OCI-M1 (cell line): ENCODE measurements at regions not wholly inside any gene's neighbourhood (a gene's known extent, or its start where the extent isn't known, plus 50 kb on each side); places are given as distances from the start of the nearest gene placed in this dataset.
A peak's percentile ranks its signal among the peaks of the same experiment; 100 is the strongest.
"Not testable (repeated sequence)": the region's sequence is repeated elsewhere in the genome, so short reads cannot be mapped to it uniquely, and the experiment has no call there.

Experiments
- DNase-seq: peaks from one replicate; lab custom pipeline; 2025; lab: John Stamatoyannopoulos, UW

- not testable (repeated sequence) for DNase-seq
These were observed 294.7 kb upstream of the TEKT4 start for GRCh38 chr2:94576486-94576885.

- not testable (repeated sequence) for DNase-seq
These were observed 294.1 kb upstream of the TEKT4 start for GRCh38 chr2:94577160-94577559.

- not testable (repeated sequence) for DNase-seq
These were observed 292.0 kb upstream of the TEKT4 start for GRCh38 chr2:94579221-94579620.

GRCh38 chr2:94583081-94583723, 288.0 kb upstream of the TEKT4 start:
- DNase-seq: not testable (repeated sequence)

- peak; percentile 4 for DNase-seq
These were observed 286.7 kb upstream of the TEKT4 start for GRCh38 chr2:94584569-94584968.

GRCh38 chr2:94586032-94586982, 284.9 kb upstream of the TEKT4 start:
- peak; percentile 36 for DNase-seq

- not testable (repeated sequence) for DNase-seq
These were observed 284.2 kb upstream of the TEKT4 start for GRCh38 chr2:94587042-94587441.

GRCh38 chr2:94594019-94594836, 277.0 kb upstream of the TEKT4 start:
- DNase-seq: not testable (repeated sequence)

GRCh38 chr2:94595956-94596355, 275.3 kb upstream of the TEKT4 start:
- DNase-seq: not testable (repeated sequence)

GRCh38 chr2:94598075-94598713, 273.0 kb upstream of the TEKT4 start:
- not testable (repeated sequence) for DNase-seq

- not testable (repeated sequence) for DNase-seq
These were observed 270.3 kb upstream of the TEKT4 start for GRCh38 chr2:94600929-94601328.

- DNase-seq: no peak
These were observed 268.8 kb upstream of the TEKT4 start for GRCh38 chr2:94602466-94602865.

GRCh38 chr2:94622113-94622618, 249.1 kb upstream of the TEKT4 start:
- DNase-seq: no peak

- not testable (repeated sequence) for DNase-seq
These were observed 242.3 kb upstream of the TEKT4 start for GRCh38 chr2:94628953-94629352.

GRCh38 chr2:94641397-94641796, 229.8 kb upstream of the TEKT4 start:
- not testable (repeated sequence) for DNase-seq

GRCh38 chr2:94652131-94652530, 219.1 kb upstream of the TEKT4 start:
- DNase-seq: not testable (repeated sequence)

- DNase-seq: not testable (repeated sequence)
These were observed 201.4 kb upstream of the TEKT4 start for GRCh38 chr2:94669858-94670257.

GRCh38 chr2:94694236-94694635, 177.0 kb upstream of the TEKT4 start:
- DNase-seq: not testable (repeated sequence)

- DNase-seq: peak; percentile 2
These were observed 162.2 kb upstream of the TEKT4 start for GRCh38 chr2:94708982-94709381.

GRCh38 chr2:94725543-94725942, 145.7 kb upstream of the TEKT4 start:
- DNase-seq: no peak

- not testable (repeated sequence) for DNase-seq
These were observed 135.7 kb upstream of the TEKT4 start for GRCh38 chr2:94735536-94735935.
